NCI-H1694 treated with DMSO at 0.1 percent for 48 hours (cell line): ENCODE measurements at regions not wholly inside any gene's neighbourhood (a gene's known extent, or its start where the extent isn't known, plus 50 kb on each side); places are given as distances from the start of the nearest gene placed in this dataset.

Source experiments
- DNase-seq: peaks from one replicate; lab custom pipeline; 2025; lab: John Stamatoyannopoulos, UW

GRCh38 chr10:21172930-21173801 is 276.1 kb upstream of the NEBL start:
- no peak for DNase-seq

- DNase-seq: no peak
Measured at GRCh38 chr10:21172542-21172929, 275.4 kb upstream of the NEBL start.

GRCh38 chr10:21171936-21172541 is 274.9 kb upstream of the NEBL start:
- no peak for DNase-seq

- no peak for DNase-seq
Measured at GRCh38 chr10:21171197-21171935, 274.3 kb upstream of the NEBL start.

- DNase-seq: no peak
Measured at GRCh38 chr10:21170216-21170615, 273.1 kb upstream of the NEBL start.

GRCh38 chr10:21169271-21169670 is 272.2 kb upstream of the NEBL start:
- no peak for DNase-seq

- no peak for DNase-seq
Measured at GRCh38 chr10:21167288-21168010, 270.3 kb upstream of the NEBL start.

- no peak for DNase-seq
Measured at GRCh38 chr10:21166557-21167287, 269.6 kb upstream of the NEBL start.

GRCh38 chr10:21165489-21165888 is 268.4 kb upstream of the NEBL start:
- DNase-seq: no peak

- no peak for DNase-seq
Measured at GRCh38 chr10:21164687-21165086, 267.6 kb upstream of the NEBL start.

GRCh38 chr10:21162948-21163347 is 265.8 kb upstream of the NEBL start:
- DNase-seq: no peak

GRCh38 chr10:21161647-21162046 is 264.5 kb upstream of the NEBL start:
- no peak for DNase-seq

- no peak for DNase-seq
Measured at GRCh38 chr10:21161090-21161625, 264.0 kb upstream of the NEBL start.

GRCh38 chr10:21160116-21160515 is 263.0 kb upstream of the NEBL start:
- no peak for DNase-seq

- no peak for DNase-seq
Measured at GRCh38 chr10:21159669-21160068, 262.6 kb upstream of the NEBL start.

- DNase-seq: no peak
Measured at GRCh38 chr10:21158301-21158700, 261.2 kb upstream of the NEBL start.

GRCh38 chr10:21157664-21158063 is 260.6 kb upstream of the NEBL start:
- no peak for DNase-seq

GRCh38 chr10:21150166-21150565 is 253.1 kb upstream of the NEBL start:
- DNase-seq: no peak

- DNase-seq: no peak
Measured at GRCh38 chr10:21146436-21146789, 249.3 kb upstream of the NEBL start.

- DNase-seq: no peak
Measured at GRCh38 chr10:21145751-21146435, 248.8 kb upstream of the NEBL start.

- DNase-seq: no peak
Measured at GRCh38 chr10:21144047-21144446, 246.9 kb upstream of the NEBL start.
